ENCODE measurements at regions not wholly inside any gene's neighbourhood (a gene's known extent, or its start where the extent isn't known, plus 50 kb on each side); places are given as distances from the start of the nearest gene placed in this dataset.
"Not testable (repeated sequence)": the region's sequence is repeated elsewhere in the genome, so short reads cannot be mapped to it uniquely, and the experiment has no call there.

- TF ChIP-seq CTCF (conservative IDR thresholded peaks at IDR 0.05; ENCODE audit: low read depth in 2 of 2) (no peak), REST (IDR thresholded peaks at IDR 0.05; ENCODE audit: unreplicated experiment) (no peak), NANOG (IDR thresholded peaks at IDR 0.05; ENCODE audit: borderline replicate concordance) (no peak), ETS1 (IDR thresholded peaks at IDR 0.05) (no peak), ZNF331 (CRISPR knock-in tag; IDR thresholded peaks at IDR 0.05; ENCODE audit: low read depth) (no peak)
These were observed 1030.2 kb upstream of the SEMA6A start (continued) for GRCh38 chr5:117604845-117605244.

- not testable (repeated sequence) for H3K4me1 ChIP-seq (ENCODE audit: insufficient read depth); H3K4me3 ChIP-seq; H3K9me2 ChIP-seq (ENCODE audit: insufficient read depth); H3K4me3 Mint-ChIP-seq; H3K79me2 ChIP-seq (replicated peaks; ENCODE audit: insufficient read depth); H3K27me3 Mint-ChIP-seq (ENCODE audit: insufficient read depth, low read depth, poor library complexity); H3K36me3 Mint-ChIP-seq (ENCODE audit: low read depth); H3K27me3 ChIP-seq (ENCODE audit: insufficient read depth); DNase-seq (ENCODE audit: low spot score); H4K20me1 ChIP-seq (replicated peaks; ENCODE audit: insufficient read depth); ATAC-seq; H2AFZ ChIP-seq; H3K36me3 ChIP-seq (ENCODE audit: insufficient read depth); H3K4me2 ChIP-seq; H3K27ac ChIP-seq (ENCODE audit: low read depth); H3K27ac Mint-ChIP-seq; H3K4me1 Mint-ChIP-seq; H3F3A ChIP-seq (replicated peaks; ENCODE audit: low read depth)
- H3K9me3 Mint-ChIP-seq, result peaks cover 12% of the 10 kb centered on the region
These were observed 1025.2 kb upstream of the SEMA6A start for GRCh38 chr5:117599811-117600210.

GRCh38 chr5:117594166-117594565 is 1019.5 kb upstream of the SEMA6A start:
- H3K79me2 ChIP-seq (replicated peaks; ENCODE audit: insufficient read depth), result no peaks in the 10 kb centered on the region
- H3K9me2 ChIP-seq (ENCODE audit: insufficient read depth), result no peaks in the 10 kb centered on the region
- H2AFZ ChIP-seq, result no peak overlapping the region; the same call in 1 of the 2 replicates
- H3K36me3 Mint-ChIP-seq (ENCODE audit: low read depth), result peaks cover 3% of the 10 kb centered on the region
- H3K4me3 ChIP-seq, result no peak overlapping the region
- H3F3A ChIP-seq (replicated peaks; ENCODE audit: low read depth), result no peaks in the 10 kb centered on the region
- H3K27ac ChIP-seq (ENCODE audit: low read depth), result no peak overlapping the region
- ATAC-seq, result no peak
- H3K4me1 Mint-ChIP-seq, result no peaks in the 10 kb centered on the region
- no peaks in the 10 kb centered on the region for H3K4me1 ChIP-seq (ENCODE audit: insufficient read depth)
- no peak overlapping the region for H3K27ac Mint-ChIP-seq
- H3K27me3 Mint-ChIP-seq (ENCODE audit: insufficient read depth, low read depth, poor library complexity), result no peaks in the 10 kb centered on the region
- H3K27me3 ChIP-seq (ENCODE audit: insufficient read depth), result no peaks in the 10 kb centered on the region
- no peak overlapping the region for H3K4me3 Mint-ChIP-seq
- peaks cover 4% of the 10 kb centered on the region for H3K9me3 Mint-ChIP-seq
- no peaks in the 10 kb centered on the region for H4K20me1 ChIP-seq (replicated peaks; ENCODE audit: insufficient read depth)
- H3K36me3 ChIP-seq (ENCODE audit: insufficient read depth), result no peaks in the 10 kb centered on the region
- DNase-seq (ENCODE audit: low spot score), result no peak
- H3K4me2 ChIP-seq, result no peak overlapping the region
- TF ChIP-seq ZNF462 (CRISPR knock-in tag; IDR thresholded peaks at IDR 0.05) (no peak), JUNB (IDR thresholded peaks at IDR 0.05; ENCODE audit: unreplicated experiment) (no peak), ZNF331 (CRISPR knock-in tag; IDR thresholded peaks at IDR 0.05; ENCODE audit: low read depth) (no peak)

Measured in GM23338 (cell line).